ENCODE measurements at regions not wholly inside any gene's neighbourhood (a gene's known extent, or its start where the extent isn't known, plus 50 kb on each side); places are given as distances from the start of the nearest gene placed in this dataset.

DNA sequence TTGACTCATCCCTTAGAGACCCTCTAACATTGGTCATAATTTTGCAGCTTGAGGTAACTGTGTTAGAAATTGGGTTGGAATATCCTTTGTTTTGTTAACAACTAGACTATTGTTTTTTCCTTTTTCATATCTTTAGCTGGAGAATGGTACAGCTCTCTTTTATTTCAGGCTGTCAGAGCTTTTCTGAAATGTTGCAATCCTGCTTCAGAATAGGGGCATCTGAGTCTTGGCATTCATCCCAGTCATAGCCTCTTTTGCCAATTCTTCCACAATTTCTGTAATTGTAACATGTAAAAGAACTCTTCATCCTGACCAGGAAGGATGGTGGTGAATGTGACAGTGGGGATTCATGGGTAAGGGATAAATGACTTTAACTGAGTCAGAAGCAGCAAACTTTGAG is 128.7 kb downstream of the FHIP1A start:
- TF ChIP-seq, protein P1, sequence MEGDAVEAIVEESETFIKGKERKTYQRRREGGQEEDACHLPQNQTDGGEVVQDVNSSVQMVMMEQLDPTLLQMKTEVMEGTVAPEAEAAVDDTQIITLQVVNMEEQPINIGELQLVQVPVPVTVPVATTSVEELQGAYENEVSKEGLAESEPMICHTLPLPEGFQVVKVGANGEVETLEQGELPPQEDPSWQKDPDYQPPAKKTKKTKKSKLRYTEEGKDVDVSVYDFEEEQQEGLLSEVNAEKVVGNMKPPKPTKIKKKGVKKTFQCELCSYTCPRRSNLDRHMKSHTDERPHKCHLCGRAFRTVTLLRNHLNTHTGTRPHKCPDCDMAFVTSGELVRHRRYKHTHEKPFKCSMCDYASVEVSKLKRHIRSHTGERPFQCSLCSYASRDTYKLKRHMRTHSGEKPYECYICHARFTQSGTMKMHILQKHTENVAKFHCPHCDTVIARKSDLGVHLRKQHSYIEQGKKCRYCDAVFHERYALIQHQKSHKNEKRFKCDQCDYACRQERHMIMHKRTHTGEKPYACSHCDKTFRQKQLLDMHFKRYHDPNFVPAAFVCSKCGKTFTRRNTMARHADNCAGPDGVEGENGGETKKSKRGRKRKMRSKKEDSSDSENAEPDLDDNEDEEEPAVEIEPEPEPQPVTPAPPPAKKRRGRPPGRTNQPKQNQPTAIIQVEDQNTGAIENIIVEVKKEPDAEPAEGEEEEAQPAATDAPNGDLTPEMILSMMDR (IDR thresholded peaks at IDR 0.05; ENCODE audit: poor library complexity) = no peak
- no peak for TF ChIP-seq EZH2 (IDR thresholded peaks at IDR 0.05; ENCODE audit: borderline replicate concordance)
